A549 (cell line): ENCODE measurements at regions not wholly inside any gene's neighbourhood (a gene's known extent, or its start where the extent isn't known, plus 50 kb on each side); places are given as distances from the start of the nearest gene placed in this dataset.

Experiments used
- ATAC-seq, 2 experiments: fragments of 200-7000 bp in 1 of 2; fragments of >200 bp in 1 of 2; cut with Nextera tagmentation in 1 of 2; cut with Tn5 transposase in 1 of 2; 3 replicates each; pipeline versions ENCODE4 v1.8.0 to v1.9.1; 2018 to 2020; ENCODE audit warnings: mild to moderate bottlenecking in 1 of 2, moderate library complexity in 1 of 2
- CTCF ChIA-PET: fragments of 300-600 bp; sonication (Branson Sonifier 250); formaldehyde crosslinking; extraction: SDS; loops from one replicate; lab custom pipeline; 2021; ENCODE audit warnings: antibody characterized with exemption, inconsistent platforms; lab: Yijun Ruan, JAX
- POLR2A ChIA-PET: fragments of 350-600 bp; formaldehyde crosslinking; extraction: SDS; loops from one replicate; lab custom pipeline; 2021; ENCODE audit warnings: antibody characterized with exemption, inconsistent platforms; lab: Yijun Ruan, JAX
- DNase-seq, 2 experiments: peaks; one replicate each; pipeline versions ENCODE4 v3.0.0 to v3.0.0-alpha.2; 2011 to 2016; ENCODE audit warnings: low read depth in 1 of 2, low spot score in 1 of 2
- FAIRE-seq: peaks from 2 replicates; lab custom pipeline; 2011; peaks lifted over from hg19 to GRCh38; lab: Jason Lieb, UNC
- H3K27ac ChIP-seq, 2 experiments: fragments of >200 bp; sonication (Bioruptor Twin); formaldehyde crosslinking; 3 replicates each; pipeline ENCODE4 v1.5.1; 2016 to 2017
- H3K4me1 ChIP-seq: fragments of >200 bp; sonication (Bioruptor Twin); formaldehyde crosslinking; 3 replicates; pipeline ENCODE4 v1.6.1; 2016
- H3K4me2 ChIP-seq: fragments of >200 bp; sonication (Bioruptor Twin); formaldehyde crosslinking; 3 replicates; pipeline ENCODE4 v1.6.1; 2016
- H3K4me3 ChIP-seq: fragments of >200 bp; sonication (Bioruptor Twin); formaldehyde crosslinking; 3 replicates; pipeline ENCODE4 v1.5.1; 2016
- H3K9me3 ChIP-seq: fragments of >200 bp; sonication (Bioruptor Twin); formaldehyde crosslinking; 3 replicates; pipeline ENCODE4 v1.6.1; 2016
- BHLHE40 ChIP-seq: IDR thresholded peaks from 2 replicates; pipeline ENCODE4 v1.6.1; 2012; ENCODE audit warnings: low read depth, low read length, inconsistent platforms
- CHD2 ChIP-seq: fragments of 150-350 bp; IDR thresholded peaks from 2 replicates; pipeline ENCODE4 v1.6.1; 2014; ENCODE audit warnings: low read length; ENCODE audit not compliant: partially characterized antibody
- CHD4 ChIP-seq: fragments of 200-600 bp; sonication (generic); IDR thresholded peaks from 2 replicates; pipeline ENCODE4 v1.6.1; 2016; ENCODE audit warnings: antibody characterized with exemption, mild to moderate bottlenecking, borderline replicate concordance
- CTCF ChIP-seq: fragments of >200 bp; sonication (Bioruptor Twin); formaldehyde crosslinking; IDR thresholded peaks from 3 replicates; pipeline ENCODE4 v1.5.1; 2016
- E2F6 ChIP-seq: IDR thresholded peaks from 2 replicates; pipeline ENCODE4 v1.6.1; 2012; ENCODE audit warnings: low read depth, borderline replicate concordance
- EHF ChIP-seq: fragments of 250-450 bp; sonication (Bioruptor Pico); IDR thresholded peaks from 2 replicates; pipeline ENCODE4 v1.5.0; 2020; ENCODE audit warnings: mild to moderate bottlenecking
- EHMT2 ChIP-seq: fragments of 200-600 bp; sonication (generic); IDR thresholded peaks from 2 replicates; pipeline ENCODE4 v1.6.1; 2016; ENCODE audit warnings: antibody characterized with exemption, low read depth, mild to moderate bottlenecking, moderate library complexity
- ELK1 ChIP-seq: fragments of 150-350 bp; IDR thresholded peaks from 2 replicates; pipeline ENCODE4 v1.6.1; 2014; ENCODE audit warnings: low read depth, mild to moderate bottlenecking, low read length
- EP300 ChIP-seq, 2 experiments: fragments of >200 bp; sonication (Bioruptor Twin); formaldehyde crosslinking; IDR thresholded peaks; 2 replicates in 1 of 2; 3 replicates in 1 of 2; pipeline ENCODE4 v1.6.1; 2016 to 2017
- FOXS1 ChIP-seq: fragments of 250-450 bp; sonication (Bioruptor Pico); IDR thresholded peaks from 2 replicates; pipeline ENCODE4 v1.5.0; 2020; ENCODE audit warnings: mild to moderate bottlenecking, moderate library complexity
- GATA3 ChIP-seq: IDR thresholded peaks from 2 replicates; pipeline ENCODE4 v1.6.1; 2012; ENCODE audit warnings: borderline replicate concordance
- HDAC2 ChIP-seq: fragments of 200-600 bp; sonication (generic); IDR thresholded peaks from 2 replicates; pipeline ENCODE4 v1.6.1; 2016
- HES2 ChIP-seq: fragments of >200 bp; sonication (Bioruptor Twin); formaldehyde crosslinking; IDR thresholded peaks from 2 replicates; pipeline ENCODE4 v1.6.1; 2016
- HEYL ChIP-seq: fragments of 250-450 bp; sonication (Bioruptor Pico); IDR thresholded peaks from 2 replicates; pipeline ENCODE4 v1.8.0; 2021; ENCODE audit warnings: mild to moderate bottlenecking, moderate library complexity
- HMGXB4 ChIP-seq: fragments of 250-450 bp; sonication (Bioruptor Pico); IDR thresholded peaks from 2 replicates; pipeline ENCODE4 v1.5.0; 2021; ENCODE audit warnings: mild to moderate bottlenecking, moderate library complexity, borderline replicate concordance
- HOXA7 ChIP-seq: fragments of 250-450 bp; sonication (Bioruptor Pico); IDR thresholded peaks from 2 replicates; pipeline ENCODE4 v1.5.0; 2020; ENCODE audit warnings: mild to moderate bottlenecking, moderate library complexity
- HOXB13 ChIP-seq: fragments of 250-450 bp; sonication (Bioruptor Pico); IDR thresholded peaks from 2 replicates; pipeline ENCODE4 v1.5.0; 2020; ENCODE audit warnings: low read depth, mild to moderate bottlenecking, moderate library complexity
- HOXB5 ChIP-seq: fragments of 250-450 bp; sonication (Bioruptor Pico); IDR thresholded peaks from 2 replicates; pipeline ENCODE4 v1.5.0; 2020; ENCODE audit warnings: mild to moderate bottlenecking, moderate library complexity
- JUN ChIP-seq, 2 experiments: fragments of >200 bp; sonication (Bioruptor Twin); formaldehyde crosslinking; IDR thresholded peaks; 2 replicates in 1 of 2; 3 replicates in 1 of 2; pipeline ENCODE4 v1.6.1; 2016 to 2017
- JUNB ChIP-seq: fragments of >200 bp; sonication (Bioruptor Twin); formaldehyde crosslinking; IDR thresholded peaks from 2 replicates; pipeline ENCODE4 v1.6.1; 2016
- KDM1A ChIP-seq: fragments of 200-600 bp; sonication (generic); IDR thresholded peaks from 2 replicates; pipeline ENCODE4 v1.6.1; 2016; ENCODE audit warnings: low read depth, mild to moderate bottlenecking
- KDM5A ChIP-seq: fragments of 200-600 bp; sonication (generic); IDR thresholded peaks from 2 replicates; pipeline ENCODE4 v1.6.1; 2016; ENCODE audit warnings: antibody characterized with exemption, mild to moderate bottlenecking
- MYC ChIP-seq: IDR thresholded peaks from 2 replicates; pipeline ENCODE4 v1.6.1; 2012; ENCODE audit warnings: mild to moderate bottlenecking, inconsistent platforms, low read length, improper control_type of control experiment, borderline replicate concordance
- RARB ChIP-seq: fragments of 250-450 bp; sonication (Bioruptor Pico); IDR thresholded peaks from 2 replicates; pipeline ENCODE4 v1.8.0; 2021; ENCODE audit warnings: mild to moderate bottlenecking, moderate library complexity
- RNF2 ChIP-seq: fragments of 200-600 bp; sonication (generic); IDR thresholded peaks from 2 replicates; pipeline ENCODE4 v1.6.1; 2016; ENCODE audit warnings: low read depth, mild to moderate bottlenecking, antibody characterized with exemption, moderate library complexity, borderline replicate concordance
- SMC3 ChIP-seq: fragments of >200 bp; sonication (Bioruptor Twin); formaldehyde crosslinking; IDR thresholded peaks from 3 replicates; pipeline ENCODE4 v1.6.1; 2018; ENCODE audit warnings: inconsistent platforms
- SREBF2 ChIP-seq: fragments of 450-650 bp; IDR thresholded peaks from 2 replicates; pipeline ENCODE4 v1.6.1; 2014; ENCODE audit warnings: mild to moderate bottlenecking, moderate library complexity
- TP53 ChIP-seq: fragments of 250-450 bp; sonication (Bioruptor Pico); IDR thresholded peaks from 2 replicates; pipeline ENCODE4 v1.5.0; 2021; ENCODE audit warnings: mild to moderate bottlenecking, moderate library complexity
- ZFP36 ChIP-seq: fragments of 450-650 bp; IDR thresholded peaks from 2 replicates; pipeline ENCODE4 v1.6.1; 2014; ENCODE audit warnings: borderline replicate concordance; ENCODE audit not compliant: partially characterized antibody
- WGBS: methylation state at CpG from one replicate; pipeline ENCODE4 v1.1.6; 2017; ENCODE audit errors: missing lambda C conversion rate; 5-methylcytosine and 5-hydroxymethylcytosine counted together

GRCh38 chr5:30690931-30691330 is 502.6 kb upstream of the CDH6 start (continued):
- no peak for TF ChIP-seq E2F6
- TF ChIP-seq BHLHE40, result no peak

- FAIRE-seq (no peak), DNase-seq (no peak), ATAC-seq (no peak)
- no peak overlapping the region for H3K4me2 ChIP-seq
- H3K9me3 ChIP-seq, result no peaks in the 10 kb centered on the region
- ChIA-PET POLR2A (no interaction called here), CTCF (no interaction called here)
- TF ChIP-seq FOXS1 (CRISPR knock-in tag) (no peak), KDM1A (no peak), GATA3 (no peak), JUNB (no peak)
- 56% methylated on average over 5 of the region's 5 CpGs for WGBS
- H3K4me3 ChIP-seq, result no peak overlapping the region
- no peaks in the 10 kb centered on the region for H3K4me1 ChIP-seq
- no peak overlapping the region for H3K27ac ChIP-seq
These were observed 506.0 kb upstream of the CDH6 start for GRCh38 chr5:30687461-30687860.

GRCh38 chr5:30686530-30686929 is 507.0 kb upstream of the CDH6 start:
- Histone ChIP-seq H3K27ac (no peak overlapping the region), H3K9me3 (no peaks in the 10 kb centered on the region), H3K4me2 (no peak overlapping the region), H3K4me3 (no peak overlapping the region), H3K4me1 (no peaks in the 10 kb centered on the region)
- TF ChIP-seq TP53 (CRISPR knock-in tag), result no peak
- TF ChIP-seq HDAC2, result no peak
- no peak for TF ChIP-seq KDM5A
- TF ChIP-seq SREBF2, result no peak
- no peak for TF ChIP-seq HOXA7
- no peak for TF ChIP-seq ELK1
- no peak for TF ChIP-seq FOXS1 (CRISPR knock-in tag)
- no peak for TF ChIP-seq ZFP36
- no peak for TF ChIP-seq RARB (CRISPR knock-in tag)
- no peak for TF ChIP-seq JUN (IDR thresholded peaks at IDR 0.05)
- no peak for TF ChIP-seq HMGXB4 (CRISPR knock-in tag)
- no peak for TF ChIP-seq HEYL
- TF ChIP-seq SMC3, result no peak
- no peak for TF ChIP-seq CHD2
- DNase-seq (no peak), FAIRE-seq (no peak), ATAC-seq (no peak)
- 40% methylated on average over 2 of the region's 2 CpGs for whole genome bisulfite sequencing
- ChIA-PET POLR2A (no interaction called here), CTCF (no interaction called here)

GRCh38 chr5:30676223-30676840 is 517.2 kb upstream of the CDH6 start:
- WGBS, result 4% methylated on average over 1 of the region's 1 CpG
- ChIA-PET POLR2A (no interaction called here), CTCF (no interaction called here)
- DNase-seq (no peak), FAIRE-seq (no peak), ATAC-seq (no peak)
- Histone ChIP-seq H3K9me3 (no peaks in the 10 kb centered on the region), H3K4me3 (no peak overlapping the region), H3K4me2 (no peak overlapping the region), H3K27ac (no peak overlapping the region), H3K4me1 (no peaks in the 10 kb centered on the region)
- no peak for TF ChIP-seq EHF
- no peak for TF ChIP-seq CHD4
- TF ChIP-seq CTCF, result no peak
- TF ChIP-seq RNF2, result no peak
- no peak for TF ChIP-seq TP53 (CRISPR knock-in tag)
- no peak for TF ChIP-seq HOXB13 (CRISPR knock-in tag)
- TF ChIP-seq HES2, result no peak
- no peak for TF ChIP-seq EHMT2
- TF ChIP-seq MYC, result no peak
- no peak for TF ChIP-seq JUNB
- TF ChIP-seq HOXB5 (CRISPR knock-in tag), result no peak
- no peak for TF ChIP-seq EP300 (IDR thresholded peaks at IDR 0.05)
